ENCODE measurements at regions not wholly inside any gene's neighbourhood (a gene's known extent, or its start where the extent isn't known, plus 50 kb on each side); places are given as distances from the start of the nearest gene placed in this dataset.

GRCh38 chr2:41899189-41899588, 148.6 kb upstream of the PKDCC start:
- TF ChIP-seq CTCF (IDR thresholded peaks at IDR 0.05; ENCODE audit: low read length) (no peak), EZH2 (optimal IDR thresholded peaks at IDR 0.05; ENCODE audit: low read depth, low read length) (no peak), EZH2phosphoT487 (IDR thresholded peaks at IDR 0.05; ENCODE audit: low read length) (no peak)

Measured in MM.1S (cell line).